ENCODE measurements at regions not wholly inside any gene's neighbourhood (a gene's known extent, or its start where the extent isn't known, plus 50 kb on each side); places are given as distances from the start of the nearest gene placed in this dataset.

DNA sequence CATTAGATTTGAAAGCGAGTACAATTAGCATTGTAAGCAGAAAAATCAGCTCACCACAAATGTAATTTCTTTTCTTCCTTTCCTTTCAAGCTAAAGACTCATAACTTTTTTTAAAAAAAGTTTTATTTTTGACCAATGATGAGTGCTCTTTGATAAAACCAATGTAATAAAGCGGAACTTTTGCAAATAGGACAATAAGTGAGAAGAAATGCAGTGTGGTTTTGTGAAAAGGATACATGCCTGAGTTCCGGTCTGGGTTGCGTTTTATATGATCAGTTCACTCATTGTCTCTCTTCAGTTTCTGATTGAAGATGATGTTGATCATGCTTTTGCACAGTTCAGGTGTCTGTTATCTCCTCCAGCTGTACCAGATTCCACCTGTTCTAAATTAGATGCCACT, 274.4 kb downstream of the KLF12 start:
- TF ChIP-seq, protein P1, sequence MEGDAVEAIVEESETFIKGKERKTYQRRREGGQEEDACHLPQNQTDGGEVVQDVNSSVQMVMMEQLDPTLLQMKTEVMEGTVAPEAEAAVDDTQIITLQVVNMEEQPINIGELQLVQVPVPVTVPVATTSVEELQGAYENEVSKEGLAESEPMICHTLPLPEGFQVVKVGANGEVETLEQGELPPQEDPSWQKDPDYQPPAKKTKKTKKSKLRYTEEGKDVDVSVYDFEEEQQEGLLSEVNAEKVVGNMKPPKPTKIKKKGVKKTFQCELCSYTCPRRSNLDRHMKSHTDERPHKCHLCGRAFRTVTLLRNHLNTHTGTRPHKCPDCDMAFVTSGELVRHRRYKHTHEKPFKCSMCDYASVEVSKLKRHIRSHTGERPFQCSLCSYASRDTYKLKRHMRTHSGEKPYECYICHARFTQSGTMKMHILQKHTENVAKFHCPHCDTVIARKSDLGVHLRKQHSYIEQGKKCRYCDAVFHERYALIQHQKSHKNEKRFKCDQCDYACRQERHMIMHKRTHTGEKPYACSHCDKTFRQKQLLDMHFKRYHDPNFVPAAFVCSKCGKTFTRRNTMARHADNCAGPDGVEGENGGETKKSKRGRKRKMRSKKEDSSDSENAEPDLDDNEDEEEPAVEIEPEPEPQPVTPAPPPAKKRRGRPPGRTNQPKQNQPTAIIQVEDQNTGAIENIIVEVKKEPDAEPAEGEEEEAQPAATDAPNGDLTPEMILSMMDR (IDR thresholded peaks at IDR 0.05), result no peak
- no peak for TF ChIP-seq POLR2A (IDR thresholded peaks at IDR 0.05)
- intact Hi-C loops (cut with DNase I), result no loop called here
- H3K4me1 ChIP-seq (replicated peaks in 1 of 2), result no peaks in the 10 kb centered on the region
- WGBS, 4 donors, result 65 to 72% (median 69%) methylated on average over 4 of the region's 4 CpGs
- no peak for DNase-seq
- no peaks in the 10 kb centered on the region for H3K27me3 ChIP-seq
- H3K4me3 ChIP-seq, result no peak overlapping the region
- H3K9me3 ChIP-seq (replicated peaks in 1 of 3), result peaks cover 0 to 4% (median 0%) of the 10 kb centered on the region in 3 donors
- no peak overlapping the region for H3K27ac ChIP-seq
- no peaks in the 10 kb centered on the region for H3K36me3 ChIP-seq (replicated peaks in 1 of 2)

DNA sequence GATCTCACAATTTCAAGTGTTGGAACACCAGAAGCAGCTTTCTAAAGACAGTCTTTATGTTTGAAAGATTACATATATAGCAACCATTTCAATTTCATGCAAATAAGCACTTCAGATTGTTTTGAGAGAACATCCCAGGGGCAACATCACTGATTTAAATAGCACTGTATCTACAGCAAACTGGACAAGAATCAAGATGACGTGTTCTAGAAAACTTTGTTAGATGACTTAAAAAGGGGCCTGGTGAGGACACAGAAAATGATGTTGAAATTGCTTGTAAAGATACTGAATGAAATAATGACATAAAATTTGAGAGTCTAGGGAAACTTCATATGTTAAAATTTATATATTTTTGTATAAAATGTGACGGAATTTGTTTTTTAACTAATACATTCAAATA, 277.1 kb downstream of the KLF12 start:
- Histone ChIP-seq H3K4me1 (replicated peaks in 1 of 2) (no peaks in the 10 kb centered on the region), H3K27me3 (no peaks in the 10 kb centered on the region), H3K4me3 (no peak overlapping the region), H3K36me3 (replicated peaks in 1 of 2) (no peaks in the 10 kb centered on the region), H3K27ac (no peak overlapping the region), H3K9me3 (replicated peaks in 1 of 3) (no peaks in the 10 kb centered on the region)
- intact Hi-C loops (cut with DNase I), result no loop called here
- TF ChIP-seq, protein P1 (IDR thresholded peaks at IDR 0.05), result no peak
- no peak for TF ChIP-seq POLR2A (IDR thresholded peaks at IDR 0.05)
- WGBS, 4 donors, result 90 to 95% (median 93%) methylated on average over 2 of the region's 2 CpGs
- no peak for DNase-seq

DNA sequence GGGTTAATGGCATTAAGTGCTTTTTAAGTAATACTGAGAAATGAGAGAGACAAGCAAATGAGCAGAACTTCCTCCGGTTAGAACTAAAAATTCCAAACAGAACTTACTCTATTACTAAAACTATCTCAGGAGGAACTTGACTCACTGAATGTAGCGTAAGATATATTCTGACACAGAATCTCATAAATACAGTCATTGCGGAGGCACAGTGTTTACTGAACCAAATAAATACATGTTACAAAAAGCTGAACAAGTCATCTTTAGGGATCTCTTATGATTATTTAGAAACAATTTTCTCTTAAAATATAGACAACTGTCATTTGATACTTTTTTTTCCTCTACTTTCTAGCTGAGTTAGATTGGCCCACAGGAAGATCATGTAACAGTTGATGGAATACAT, 283.1 kb downstream of the KLF12 start:
- no peak overlapping the region for H3K4me3 ChIP-seq
- DNase-seq, result no peak
- 76 to 93% (median 91%) methylated on average over 3 of the region's 3 CpGs for WGBS, 4 donors
- H3K36me3 ChIP-seq (replicated peaks in 1 of 2), result no peaks in the 10 kb centered on the region
- intact Hi-C loops (cut with DNase I), result no loop called here
- H3K27ac ChIP-seq, result no peak overlapping the region
- H3K9me3 ChIP-seq (replicated peaks in 1 of 3), result no peaks in the 10 kb centered on the region
- TF ChIP-seq POLR2A (IDR thresholded peaks at IDR 0.05), result no peak
- TF ChIP-seq, protein P1 (IDR thresholded peaks at IDR 0.05), result no peak
- no peaks in the 10 kb centered on the region for H3K27me3 ChIP-seq
- no peaks in the 10 kb centered on the region for H3K4me1 ChIP-seq (replicated peaks in 1 of 2)

DNA sequence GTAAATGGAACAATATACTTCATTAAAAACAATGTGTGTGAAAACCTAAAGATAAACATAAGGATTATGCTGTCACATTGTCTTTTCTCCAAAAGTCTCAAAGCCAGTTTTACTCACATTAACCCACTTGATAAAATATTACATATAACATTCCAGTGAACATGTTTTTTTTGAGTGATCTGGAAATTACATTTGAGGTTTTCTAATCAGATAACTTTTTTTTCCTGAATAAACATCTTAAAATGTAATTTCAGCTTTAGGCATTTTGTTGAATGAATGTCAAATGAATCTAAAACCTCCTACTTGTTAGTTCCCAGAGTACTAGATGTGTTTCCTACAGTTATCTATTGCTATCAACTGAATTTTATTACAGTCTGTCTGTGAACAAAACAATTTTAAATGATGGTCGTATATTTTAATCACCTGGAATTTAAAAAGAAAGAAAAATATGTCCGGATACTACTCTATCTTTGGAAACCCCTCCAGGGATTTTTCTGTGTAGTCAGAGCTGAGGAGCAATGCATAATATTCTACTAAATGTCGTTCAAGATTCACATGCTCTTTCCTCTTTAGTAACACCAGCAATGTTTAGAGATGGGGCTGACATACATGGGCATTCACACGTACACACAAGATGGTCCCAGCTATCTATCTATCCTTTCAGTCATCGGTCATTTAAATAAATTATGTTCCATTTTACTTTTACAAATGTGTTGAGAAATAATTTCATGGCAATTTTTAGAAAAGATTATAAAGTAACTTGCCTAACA, 283.9 kb downstream of the KLF12 start:
- WGBS, 4 donors, result 62 to 80% (median 76%) methylated on average over 5 of the region's 5 CpGs
- Histone ChIP-seq H3K27ac (no peak overlapping the region), H3K36me3 (replicated peaks in 1 of 2) (no peaks in the 10 kb centered on the region), H3K4me1 (replicated peaks in 1 of 2) (no peaks in the 10 kb centered on the region), H3K27me3 (no peaks in the 10 kb centered on the region), H3K4me3 (no peak overlapping the region), H3K9me3 (replicated peaks in 1 of 3) (no peaks in the 10 kb centered on the region)
- no peak for TF ChIP-seq POLR2A (IDR thresholded peaks at IDR 0.05)
- TF ChIP-seq, protein P1 (IDR thresholded peaks at IDR 0.05), result no peak
- no peak for DNase-seq
- intact Hi-C loops (cut with DNase I), result no loop called here
